ENCODE measurements at regions not wholly inside any gene's neighbourhood (a gene's known extent, or its start where the extent isn't known, plus 50 kb on each side); places are given as distances from the start of the nearest gene placed in this dataset.

GRCh38 chr11:115672412-115672811 lies 168.2 kb upstream of the CADM1 start:
- no peak for DNase-seq

GRCh38 chr11:115670538-115671205 lies 166.5 kb upstream of the CADM1 start:
- no peak for DNase-seq

DNA sequence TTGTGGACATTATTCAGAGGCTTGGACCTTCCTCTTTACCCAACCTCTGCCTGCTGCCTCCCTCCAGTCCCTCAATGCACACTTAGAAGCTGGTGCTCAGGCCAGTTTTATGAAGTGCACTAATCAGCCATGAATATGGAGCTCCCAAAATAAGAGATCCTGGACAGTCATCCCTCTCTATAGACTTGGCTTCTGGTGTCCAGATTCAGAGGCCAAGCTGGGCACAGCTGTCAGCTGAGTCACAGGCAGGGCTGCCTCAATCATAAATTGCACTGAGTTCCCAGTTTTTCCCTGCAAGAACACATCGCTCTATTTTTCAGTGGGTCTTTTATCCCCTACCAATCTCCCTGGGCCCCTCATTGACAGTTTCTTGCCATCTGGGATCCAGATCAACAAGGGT lies 161.7 kb upstream of the CADM1 start:
- no peak for DNase-seq

- no peak for DNase-seq
Observed at GRCh38 chr11:115665175-115665821, 161.1 kb upstream of the CADM1 start.

GRCh38 chr11:115664313-115664712 lies 160.1 kb upstream of the CADM1 start:
- DNase-seq, result no peak

DNA sequence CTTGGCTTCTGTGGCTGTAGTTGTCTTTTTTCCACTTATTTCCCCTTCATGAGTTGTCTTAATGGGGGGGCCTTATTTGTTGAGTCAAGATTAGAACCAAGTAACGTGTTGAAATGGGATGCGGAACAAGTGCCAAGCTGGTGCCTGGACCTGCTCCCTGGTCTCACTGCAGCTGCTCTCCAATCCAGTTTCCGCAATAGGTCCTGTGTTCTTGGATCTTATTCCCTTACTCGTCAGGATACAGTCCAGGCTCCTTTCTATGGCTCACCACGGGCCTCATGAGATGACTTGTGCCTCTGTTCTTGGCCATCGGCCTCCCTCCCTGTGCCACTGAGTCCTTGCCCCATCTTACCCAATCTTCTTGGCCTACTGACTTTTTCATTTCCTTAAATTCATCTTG lies 159.6 kb upstream of the CADM1 start:
- DNase-seq, result no peak

- no peak for DNase-seq
Observed at GRCh38 chr11:115660030-115660805, 156.0 kb upstream of the CADM1 start.

- peak; percentile 30 for DNase-seq
Observed at GRCh38 chr11:115659061-115659963, 155.1 kb upstream of the CADM1 start.

- no peak for DNase-seq
Observed at GRCh38 chr11:115657586-115657985, 153.4 kb upstream of the CADM1 start.

DNA sequence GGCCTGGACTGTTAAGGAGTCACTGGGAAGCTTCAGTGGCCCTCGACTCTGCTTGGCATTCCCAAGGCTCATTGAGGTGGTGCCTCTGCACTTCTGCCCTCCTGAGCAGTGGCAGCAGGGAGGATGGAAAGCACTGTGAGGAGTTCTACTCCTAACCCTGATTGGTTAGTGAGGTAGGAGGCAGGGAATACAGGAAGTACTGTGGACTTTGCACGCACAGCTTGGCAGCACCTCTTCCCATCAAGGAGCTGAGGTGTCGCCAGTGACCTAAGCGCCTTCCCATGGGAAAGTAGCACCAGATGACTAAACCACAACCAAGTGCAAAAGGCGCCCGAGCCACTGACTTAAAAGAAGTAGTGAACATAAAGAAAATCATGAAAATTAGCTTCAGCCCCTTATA lies 152.5 kb upstream of the CADM1 start:
- DNase-seq, result no peak

DNA sequence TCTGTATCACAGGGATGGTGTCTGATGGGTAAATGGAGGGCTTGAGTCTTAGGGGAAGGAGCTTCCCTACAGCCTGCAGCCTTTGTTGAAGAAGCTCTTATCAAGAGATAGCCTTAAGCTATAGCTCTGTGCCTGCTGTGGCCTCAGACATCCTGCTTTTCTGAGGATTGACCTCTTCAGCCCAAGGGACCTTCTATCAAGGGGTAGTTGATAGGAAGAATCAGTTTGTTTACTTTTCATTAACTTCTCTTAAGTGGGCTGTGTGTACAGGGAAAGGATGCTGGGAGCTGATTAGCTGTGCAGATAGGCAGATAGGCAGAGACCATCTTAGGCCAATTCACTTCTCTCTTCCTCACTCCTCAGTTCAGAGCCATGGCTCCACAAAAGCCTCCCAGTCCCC lies 151.8 kb upstream of the CADM1 start:
- no peak for DNase-seq

GRCh38 chr11:115654792-115655191 lies 150.6 kb upstream of the CADM1 start:
- no peak for DNase-seq

DNA sequence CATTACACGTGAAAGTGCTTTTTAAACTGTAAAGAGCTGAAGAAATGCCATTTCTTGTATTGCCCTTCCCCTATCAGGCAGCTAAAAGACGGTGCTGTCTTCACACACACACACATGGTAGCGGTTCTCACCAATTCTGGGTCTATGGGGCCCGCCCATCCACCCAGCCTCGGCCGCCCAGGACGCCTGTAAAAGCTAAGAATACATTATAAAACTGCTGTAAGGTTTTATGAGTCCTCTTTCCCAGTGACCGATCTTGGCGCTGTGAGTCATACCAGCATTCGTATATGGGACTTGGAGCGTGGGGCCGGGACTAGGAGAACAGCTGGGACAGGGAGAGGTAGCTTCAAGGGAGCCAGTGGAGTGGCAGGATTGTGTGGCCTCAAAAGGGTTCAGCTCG lies 149.7 kb upstream of the CADM1 start:
- DNase-seq, result no peak

DNA sequence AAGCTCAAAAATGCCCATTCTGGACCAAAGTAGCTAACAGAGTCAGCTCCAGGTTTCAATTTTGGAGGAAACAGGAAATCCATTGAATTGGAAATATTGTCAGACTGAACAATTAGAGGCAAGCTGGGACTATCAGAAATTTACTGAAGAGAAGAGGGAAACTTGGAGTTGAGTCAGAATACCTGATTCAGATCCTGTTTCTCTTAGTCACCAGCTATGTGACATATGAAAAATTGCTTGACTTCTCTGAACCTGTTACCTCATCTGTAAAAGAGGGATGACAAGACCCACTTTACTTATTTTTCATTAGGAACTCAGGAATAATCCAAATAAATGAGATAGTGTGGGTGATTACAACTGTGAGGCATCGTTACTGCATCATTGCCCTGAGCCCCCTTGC lies 148.9 kb upstream of the CADM1 start:
- DNase-seq, result peak; percentile 15

DNA sequence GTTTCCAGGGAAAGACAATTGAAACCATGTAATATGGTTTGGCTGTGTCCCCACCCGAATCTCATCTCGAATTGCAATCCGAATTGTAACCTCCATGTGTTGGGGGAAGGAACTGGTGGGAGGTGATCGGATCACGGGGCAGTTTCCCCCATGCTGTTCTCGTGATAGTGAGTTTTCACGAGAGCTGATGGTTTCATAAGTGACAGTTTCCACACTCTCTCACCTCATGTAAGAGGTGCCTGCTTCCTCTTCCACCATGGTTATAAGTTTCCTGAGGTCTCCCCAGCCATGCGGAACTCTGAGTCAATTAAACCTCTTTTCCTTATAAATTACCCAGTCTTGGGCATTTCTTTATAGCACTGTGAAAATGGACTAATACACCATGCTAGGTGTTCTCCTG lies 148.3 kb upstream of the CADM1 start:
- DNase-seq, result peak; percentile 65

- DNase-seq, result no peak
Observed at GRCh38 chr11:115652094-115652493, 147.9 kb upstream of the CADM1 start.

GRCh38 chr11:115649461-115649860 lies 145.2 kb upstream of the CADM1 start:
- DNase-seq, result no peak

DNA sequence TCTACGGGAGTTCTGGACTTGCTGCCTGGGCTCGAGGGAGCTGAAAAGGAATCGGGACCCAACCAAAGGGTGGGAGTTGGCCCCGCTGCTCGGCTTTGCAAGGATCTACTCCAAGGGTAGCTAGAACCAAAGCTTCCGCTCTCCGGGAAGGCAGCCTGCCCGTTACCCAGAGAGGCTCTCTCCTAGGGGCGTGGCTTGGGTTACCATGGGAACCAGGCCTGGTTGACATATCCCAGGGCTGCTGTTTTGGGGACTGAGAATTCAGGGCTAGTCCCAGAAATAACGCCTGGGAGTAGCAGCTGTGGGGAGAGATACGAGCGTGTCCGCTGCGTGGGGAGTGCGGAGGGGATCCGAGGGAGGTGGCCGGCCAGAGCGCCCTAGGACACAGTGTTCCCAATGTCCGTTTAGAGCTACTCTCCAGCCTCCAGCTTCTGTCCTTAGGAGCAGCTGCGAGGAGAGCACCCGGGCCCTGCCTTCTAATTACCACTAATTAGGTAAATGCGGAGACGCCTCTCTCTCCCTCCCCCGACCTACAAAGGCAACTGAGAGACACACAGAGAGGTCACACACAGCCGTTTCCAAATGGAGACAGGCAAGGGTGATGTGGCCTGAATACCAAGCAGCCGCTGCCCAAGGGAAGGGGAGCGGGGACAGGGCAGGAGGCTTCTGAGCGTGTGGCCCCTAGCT lies 141.6 kb upstream of the CADM1 start:
- DNase-seq, result no peak

- no peak for DNase-seq
Observed at GRCh38 chr11:115644856-115645255, 140.6 kb upstream of the CADM1 start.

GRCh38 chr11:115643549-115644270 lies 139.5 kb upstream of the CADM1 start:
- DNase-seq, result no peak

DNA sequence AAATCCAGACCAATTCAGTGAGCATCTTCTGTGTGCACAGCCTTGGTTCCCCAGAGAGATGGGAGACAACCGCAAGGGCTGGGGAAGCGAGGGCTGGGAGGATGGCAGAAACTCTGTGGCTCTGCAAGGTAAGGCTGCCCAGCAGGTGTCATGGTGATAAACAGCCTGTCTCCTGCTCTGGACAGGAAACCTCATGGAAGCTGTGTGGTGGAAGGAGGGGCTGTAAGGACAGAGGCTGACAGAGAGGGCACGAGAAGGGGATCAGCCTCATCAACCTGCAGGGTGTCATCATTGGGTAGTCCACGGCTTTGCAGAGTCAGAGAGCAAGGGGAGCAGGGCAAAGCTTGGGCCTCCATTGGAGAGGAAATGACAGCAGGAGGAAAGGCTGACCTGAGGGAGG lies 138.4 kb upstream of the CADM1 start:
- DNase-seq, result no peak

All from inflammatory macrophage treated with lipopolysaccharide for 4 hours (primary cell).